ELF-1 (cell line): ENCODE measurements at regions not wholly inside any gene's neighbourhood (a gene's known extent, or its start where the extent isn't known, plus 50 kb on each side); places are given as distances from the start of the nearest gene placed in this dataset.
A peak's percentile ranks its signal among the peaks of the same experiment; 100 is the strongest.
"Not testable (repeated sequence)": the region's sequence is repeated elsewhere in the genome, so short reads cannot be mapped to it uniquely, and the experiment has no call there.

Experiments
- DNase-seq: peaks from one replicate; pipeline ENCODE4 v3.0.0-alpha.2; 2016; ENCODE audit warnings: low read depth, low spot score

- no peak for DNase-seq
Measured at GRCh38 chr11:57047610-57048009, 58.9 kb downstream of the OR5AK2 start.

- DNase-seq, result no peak
Measured at GRCh38 chr11:57049749-57050148, 61.0 kb downstream of the OR5AK2 start.

DNA sequence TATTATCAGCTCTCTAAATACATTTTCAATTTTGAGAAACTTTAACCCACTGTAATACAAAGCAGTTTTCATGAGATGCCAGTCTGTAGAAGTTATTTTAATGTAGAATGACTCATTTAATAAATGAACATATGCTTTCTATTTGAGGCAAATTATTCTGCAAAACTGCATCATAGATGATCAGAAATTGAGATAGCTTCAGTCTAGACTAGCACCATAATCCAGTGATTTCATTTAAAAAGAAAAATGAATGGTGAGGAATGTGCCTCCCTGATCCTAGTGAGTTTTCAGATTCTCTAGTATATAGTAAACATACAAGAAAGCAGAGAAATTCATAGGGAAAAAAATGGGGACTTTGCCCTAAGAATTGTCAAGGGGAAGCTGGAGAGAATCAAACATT, 66.1 kb downstream of the OR5AK2 start:
- DNase-seq, result no peak

- no peak for DNase-seq
Measured at GRCh38 chr11:57055744-57056143, 67.0 kb downstream of the OR5AK2 start.

DNA sequence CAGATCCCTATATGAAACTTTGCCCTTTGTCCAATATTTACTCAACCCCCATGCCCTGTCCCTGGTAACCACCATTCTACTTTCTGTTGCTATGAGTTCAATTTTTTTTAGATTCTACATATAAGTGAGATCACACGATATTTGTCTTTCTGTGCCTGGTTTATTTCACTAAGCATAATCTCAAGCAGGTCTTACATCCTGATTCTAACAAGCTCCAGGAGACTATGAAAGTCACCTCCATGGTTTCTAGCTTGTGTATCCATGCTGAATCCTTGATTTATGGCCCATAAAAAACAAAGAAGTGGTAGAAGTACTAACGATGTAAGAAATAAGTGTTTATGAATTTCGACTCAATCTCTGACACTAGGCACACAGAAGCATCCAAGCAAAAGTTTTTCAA, 68.0 kb downstream of the OR5AK2 start:
- no peak for DNase-seq

DNA sequence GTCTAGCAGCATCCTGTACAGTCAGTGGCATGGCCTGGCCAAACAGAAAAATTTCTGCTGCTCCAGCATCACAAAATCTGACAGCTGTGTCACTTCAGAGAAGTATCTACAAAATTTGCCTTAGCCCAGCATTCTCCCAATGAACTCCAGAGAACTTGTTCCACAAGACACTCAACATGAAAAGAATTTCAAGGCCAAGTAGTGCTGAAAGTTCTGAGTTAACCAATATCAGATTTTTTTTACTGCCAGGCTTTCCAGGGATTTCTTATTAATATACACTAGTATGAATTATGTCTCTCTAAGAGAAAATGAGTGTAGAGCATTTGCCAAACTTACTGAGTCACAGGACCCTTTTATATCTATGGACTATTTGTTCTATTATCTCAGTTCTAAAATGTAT, 68.8 kb downstream of the OR5AK2 start:
- DNase-seq, result no peak

GRCh38 chr11:57062957-57063356, 74.2 kb downstream of the OR5AK2 start:
- not testable (repeated sequence) for DNase-seq

DNA sequence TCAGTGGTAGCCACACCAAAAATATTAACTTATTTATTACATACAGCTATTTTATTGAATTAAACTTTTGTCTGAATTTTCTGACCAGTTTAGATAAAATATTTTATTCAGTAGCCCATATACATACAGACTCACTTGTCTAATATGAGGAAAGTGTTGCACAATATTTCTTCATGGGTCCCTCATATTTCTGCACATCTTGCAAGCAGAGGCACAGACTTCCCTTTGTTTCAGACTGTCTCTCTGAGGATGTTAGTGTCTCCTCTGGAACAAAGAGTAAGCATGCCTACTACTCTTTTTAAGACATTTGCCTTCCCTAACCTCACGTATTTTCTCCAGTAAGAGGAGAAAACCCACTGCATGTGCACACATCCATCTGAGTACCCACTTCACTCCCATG, 81.2 kb downstream of the OR5AK2 start:
- no peak for DNase-seq

DNA sequence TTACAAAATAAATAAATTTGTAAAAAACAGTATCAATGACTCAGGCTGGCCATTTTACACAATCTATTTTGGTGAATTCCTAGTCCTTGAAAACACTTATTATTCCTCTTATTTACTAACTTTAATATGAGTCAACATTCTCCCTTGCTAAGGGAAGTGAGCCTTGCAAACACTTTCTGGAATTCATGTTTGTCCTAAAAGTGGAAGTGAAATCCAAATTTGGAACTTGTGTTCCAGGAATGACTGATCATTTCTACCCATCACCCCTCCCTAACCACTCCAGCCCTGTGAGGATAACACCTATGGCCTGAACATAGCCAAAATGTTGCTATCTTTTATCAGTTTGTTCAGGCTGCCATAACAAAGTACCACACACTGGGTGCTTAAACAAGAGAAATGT, 83.1 kb downstream of the OR5AK2 start:
- DNase-seq, result no peak

DNA sequence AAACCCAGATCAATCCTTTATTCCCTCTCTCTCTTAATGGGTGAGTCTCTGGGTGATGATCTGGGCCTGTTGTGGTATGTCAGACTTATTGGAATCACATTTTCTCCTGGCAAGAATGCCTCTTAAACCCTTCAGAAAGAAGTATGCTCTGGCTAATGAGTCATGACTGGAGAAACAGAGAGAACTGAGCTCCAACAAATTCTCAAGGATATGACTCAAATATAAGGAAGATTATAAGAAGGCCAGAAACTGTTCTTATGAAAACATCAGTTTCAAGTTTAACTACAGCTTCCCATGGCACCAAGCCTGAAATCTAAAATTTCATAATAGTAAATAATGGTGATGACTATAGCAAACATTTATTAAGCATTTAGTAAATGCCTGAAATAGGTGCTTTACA, 83.9 kb downstream of the OR5AK2 start:
- peak; percentile 5 for DNase-seq

- no peak for DNase-seq
Measured at GRCh38 chr11:57073128-57073527, 84.4 kb downstream of the OR5AK2 start.

DNA sequence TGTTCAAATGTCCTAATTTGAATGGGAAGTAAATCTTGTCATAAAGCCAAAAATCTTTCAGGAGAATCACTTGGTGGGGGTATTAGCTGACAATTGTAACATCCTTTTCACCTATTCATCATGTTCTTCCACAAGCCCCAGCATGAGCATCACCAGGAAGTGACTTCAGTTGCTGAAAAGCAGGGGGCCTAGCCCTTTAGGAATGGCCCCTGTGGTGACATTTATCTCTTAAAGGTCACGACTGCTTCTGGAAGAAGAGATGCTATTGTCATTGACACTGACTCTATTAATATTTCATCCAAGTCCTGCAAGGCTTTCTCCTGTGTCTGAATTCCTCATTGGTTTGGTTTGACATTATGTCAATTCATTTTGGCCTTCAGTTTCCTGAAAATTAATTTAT, 92.6 kb downstream of the OR5AK2 start:
- no peak for DNase-seq

GRCh38 chr11:57082125-57082524, 93.4 kb downstream of the OR5AK2 start:
- DNase-seq, result no peak

DNA sequence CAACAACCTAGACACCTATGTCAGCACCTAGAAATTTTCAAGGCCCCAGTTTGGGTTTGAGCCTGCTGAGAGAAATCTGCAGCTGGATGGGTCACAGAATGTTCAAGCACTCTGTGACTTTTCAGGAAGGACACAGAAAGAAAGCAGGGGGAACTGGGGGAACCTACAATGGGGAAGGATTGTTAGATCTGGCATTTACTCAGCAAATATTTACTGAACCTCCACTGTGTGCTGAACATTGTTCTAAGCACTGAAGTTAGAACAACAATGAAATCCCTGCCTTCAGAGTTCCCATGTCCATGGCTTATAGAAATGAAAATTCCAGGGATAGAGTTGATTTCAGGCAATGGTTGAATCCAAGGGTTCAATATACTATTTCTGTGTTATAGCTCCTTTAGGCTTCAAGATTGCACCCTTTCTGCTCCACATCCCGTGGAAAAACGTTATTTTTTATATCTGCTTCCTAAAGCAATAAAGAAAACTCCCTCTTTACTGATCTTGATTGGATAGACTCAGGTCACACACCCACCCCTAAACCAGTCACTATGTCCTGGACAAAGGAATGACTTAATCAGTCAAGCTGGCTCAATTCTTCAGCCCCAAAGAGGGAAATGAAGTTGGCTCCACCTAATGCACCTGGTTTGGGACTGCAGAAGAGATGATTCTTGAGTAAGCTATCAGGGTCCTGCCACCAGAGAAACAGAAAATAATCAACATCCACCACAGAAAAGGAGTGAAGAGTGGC, 95.1 kb downstream of the OR5AK2 start:
- no peak for DNase-seq

- DNase-seq, result no peak
Measured at GRCh38 chr11:57085611-57086010, 96.1 kb upstream of the LRRC55 start.

DNA sequence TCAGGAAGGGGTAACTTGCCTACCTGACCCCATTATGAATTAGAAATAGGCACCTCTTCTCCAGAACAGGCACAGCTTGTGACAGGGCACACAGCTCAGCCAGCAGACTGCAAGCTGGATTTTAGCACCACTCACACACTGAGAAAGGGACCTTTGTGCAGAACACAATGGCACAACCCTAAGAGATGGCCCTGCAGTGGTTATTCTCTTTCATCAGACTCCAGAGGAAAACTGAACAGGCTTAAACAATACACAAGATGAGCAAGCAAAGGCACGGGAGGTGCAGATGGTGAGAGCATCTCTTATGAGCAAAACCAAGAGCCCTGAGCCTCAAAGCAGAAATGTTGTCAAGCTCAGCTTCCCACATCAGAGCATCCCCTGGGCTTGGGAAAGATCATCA, 93.8 kb upstream of the LRRC55 start:
- no peak for DNase-seq

DNA sequence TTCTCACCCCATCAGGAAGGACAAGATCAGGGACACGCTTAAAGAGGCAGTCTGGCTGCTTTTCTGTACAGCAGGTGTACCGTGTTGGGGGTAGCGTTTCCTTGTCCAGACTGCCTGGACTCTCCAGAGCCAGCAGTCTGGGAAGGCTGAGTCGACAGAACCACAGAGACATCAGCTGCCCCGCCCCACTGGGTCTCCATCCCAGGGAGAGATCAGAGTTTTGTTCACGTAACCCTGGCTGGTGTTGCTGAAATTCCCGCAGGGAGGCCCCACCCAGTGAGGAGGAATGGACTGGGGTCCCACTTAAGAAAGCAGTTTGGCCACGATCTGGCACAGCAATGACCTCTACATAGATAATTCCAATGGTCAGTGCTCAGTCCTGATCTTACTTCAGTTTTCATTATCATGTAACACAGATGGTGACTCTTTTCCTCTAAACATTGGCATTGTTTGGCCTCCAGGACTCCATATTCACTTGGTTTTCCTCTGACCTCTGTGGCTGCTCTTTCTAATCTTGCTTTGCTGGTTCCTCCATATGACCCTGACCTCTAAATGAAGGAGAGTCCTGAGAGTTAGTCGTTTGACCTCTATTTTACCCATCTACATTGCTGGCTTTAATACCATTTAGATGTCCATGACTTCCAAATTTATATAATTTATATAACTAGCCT, 89.6 kb upstream of the LRRC55 start:
- DNase-seq, result no peak

DNA sequence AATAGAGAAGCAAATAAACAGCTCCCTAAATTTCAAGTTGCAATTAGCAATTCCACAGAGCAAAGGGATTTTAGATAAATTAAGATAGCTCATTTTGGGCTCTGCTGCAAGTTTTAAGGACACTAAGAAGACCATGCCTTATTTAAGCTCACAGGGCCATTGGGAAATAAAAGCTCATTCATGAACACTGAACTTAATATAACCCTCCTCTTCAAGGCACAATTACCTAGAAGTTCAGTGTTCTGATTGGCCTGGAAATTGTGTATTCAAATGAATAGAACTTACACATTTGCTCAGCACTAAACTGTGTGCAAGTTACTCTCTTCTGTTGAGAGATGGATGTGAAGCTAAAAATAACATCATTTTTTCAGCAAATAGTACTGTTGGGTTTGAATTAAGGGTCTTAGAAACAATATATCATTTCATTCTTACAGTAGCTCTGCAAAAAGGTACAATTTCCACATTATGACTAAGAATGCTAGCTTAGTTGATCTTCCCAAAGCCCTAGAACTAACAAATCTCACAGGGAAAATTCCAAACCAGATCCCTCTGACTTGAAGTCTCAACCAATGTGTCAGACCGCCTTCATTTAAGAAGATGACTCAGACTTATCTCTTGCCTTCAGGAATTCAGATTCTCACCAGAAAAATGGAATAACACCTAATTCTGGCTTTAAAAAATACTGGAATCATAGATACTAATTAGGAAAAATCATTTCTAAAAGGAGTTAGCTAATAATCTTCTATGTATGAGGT, 87.4 kb upstream of the LRRC55 start:
- DNase-seq, result no peak

- DNase-seq, result no peak
Measured at GRCh38 chr11:57095417-57095816, 86.3 kb upstream of the LRRC55 start.

DNA sequence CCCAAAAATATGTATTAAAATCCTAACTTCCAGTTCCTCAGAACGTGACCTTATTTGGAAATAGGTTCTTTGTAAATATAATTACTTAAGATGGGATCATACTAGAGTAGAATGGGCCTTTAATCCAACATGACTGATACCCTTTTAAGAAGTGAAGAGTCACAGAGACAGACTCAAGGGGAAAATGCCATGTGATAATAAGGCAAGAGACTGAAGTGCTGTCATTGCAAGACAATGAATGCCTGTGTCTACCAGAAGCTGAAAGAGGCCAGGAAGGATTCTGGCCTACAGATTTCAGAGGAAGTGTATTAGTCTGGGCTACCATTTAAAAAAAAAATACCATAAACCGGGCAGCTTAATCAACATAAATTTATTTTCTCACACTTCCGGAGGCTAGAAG, 85.9 kb upstream of the LRRC55 start:
- DNase-seq, result no peak

GRCh38 chr11:57097149-57097548, 84.6 kb upstream of the LRRC55 start:
- DNase-seq, result no peak

GRCh38 chr11:57098191-57098590, 83.6 kb upstream of the LRRC55 start:
- DNase-seq, result no peak
